SK-N-SH treated with all-trans-retinoic acid at 6 μM for 48 hours (cell line): ENCODE measurements at regions not wholly inside any gene's neighbourhood (a gene's known extent, or its start where the extent isn't known, plus 50 kb on each side); places are given as distances from the start of the nearest gene placed in this dataset.

Source experiments
- ATAC-seq: fragments of 200-7000 bp; cut with Tn5 transposase; 3 replicates; pipeline ENCODE4 v1.9.1; 2020; ENCODE audit warnings: mild to moderate bottlenecking, moderate library complexity
- ARNTL ChIP-seq: fragments of 450-650 bp; formaldehyde crosslinking; IDR thresholded peaks from 2 replicates; pipeline ENCODE4 v1.5.0; 2020; ENCODE audit warnings: low read depth, mild to moderate bottlenecking, moderate library complexity, borderline replicate concordance
- CSDC2 ChIP-seq: fragments of 250-450 bp; sonication (Bioruptor Pico); IDR thresholded peaks from 2 replicates; pipeline ENCODE4 v1.5.0; 2020; ENCODE audit warnings: mild to moderate bottlenecking, moderate library complexity
- ESRRG ChIP-seq: fragments of 250-450 bp; sonication (Bioruptor Pico); IDR thresholded peaks from 2 replicates; pipeline ENCODE4 v1.6.1; 2021; ENCODE audit warnings: mild to moderate bottlenecking
- ISL1 ChIP-seq: fragments of 250-450 bp; sonication (Bioruptor Pico); IDR thresholded peaks from 2 replicates; pipeline ENCODE4 v2.1.2; 2022; ENCODE audit warnings: mild to moderate bottlenecking, moderate library complexity
- OSR1 ChIP-seq: fragments of 250-450 bp; sonication (Bioruptor Pico); IDR thresholded peaks from 2 replicates; pipeline ENCODE4 v1.8.0; 2022; ENCODE audit warnings: moderate library complexity, mild to moderate bottlenecking, inconsistent platforms
- PPARA ChIP-seq: fragments of 250-450 bp; sonication (Bioruptor Pico); IDR thresholded peaks from 2 replicates; pipeline ENCODE4 v1.5.0; 2020; ENCODE audit warnings: mild to moderate bottlenecking, borderline replicate concordance
- RARB ChIP-seq: fragments of 250-450 bp; sonication (Bioruptor Pico); IDR thresholded peaks from 2 replicates; pipeline ENCODE4 v1.8.0; 2021; ENCODE audit warnings: mild to moderate bottlenecking, moderate library complexity
- SNAI2 ChIP-seq: fragments of 250-450 bp; sonication (Bioruptor Pico); IDR thresholded peaks from 2 replicates; pipeline ENCODE4 v1.5.0; 2020; ENCODE audit warnings: mild to moderate bottlenecking, moderate library complexity
- TOX ChIP-seq: fragments of 250-450 bp; sonication (Bioruptor Pico); IDR thresholded peaks from 2 replicates; pipeline ENCODE4 v1.8.0; 2021; ENCODE audit warnings: mild to moderate bottlenecking, moderate library complexity, borderline replicate concordance
- ZC3H10 ChIP-seq: fragments of 250-450 bp; sonication (Bioruptor Pico); IDR thresholded peaks from 2 replicates; pipeline ENCODE4 v1.5.1; 2021; ENCODE audit warnings: mild to moderate bottlenecking, moderate library complexity
- ZFP3 ChIP-seq: fragments of 250-450 bp; sonication (Bioruptor Pico); IDR thresholded peaks from 2 replicates; pipeline ENCODE4 v1.5.0; 2020; ENCODE audit warnings: mild to moderate bottlenecking, moderate library complexity
- ZFP30 ChIP-seq: fragments of 450-650 bp; formaldehyde crosslinking; IDR thresholded peaks from 2 replicates; pipeline ENCODE4 v1.5.0; 2022; ENCODE audit warnings: mild to moderate bottlenecking, moderate library complexity
- ZNF565 ChIP-seq: fragments of 450-650 bp; formaldehyde crosslinking; conservative IDR thresholded peaks from 2 replicates; pipeline ENCODE4 v1.5.0; 2020; ENCODE audit warnings: low read depth, mild to moderate bottlenecking, moderate library complexity
- ZNF70 ChIP-seq: fragments of 450-650 bp; formaldehyde crosslinking; IDR thresholded peaks from 2 replicates; pipeline ENCODE4 v1.5.0; 2020; ENCODE audit warnings: mild to moderate bottlenecking, moderate library complexity
- ZNF8 ChIP-seq: fragments of 450-650 bp; formaldehyde crosslinking; IDR thresholded peaks from 2 replicates; pipeline ENCODE4 v1.5.0; 2020; ENCODE audit warnings: mild to moderate bottlenecking, moderate library complexity
- TF ChIP-seq, protein P1 (sequence below): fragments of 250-450 bp; sonication (Bioruptor Pico); IDR thresholded peaks from 2 replicates; pipeline ENCODE4 v1.8.0; 2021; ENCODE audit warnings: low read depth, mild to moderate bottlenecking, moderate library complexity, borderline replicate concordance
- TF ChIP-seq, protein P2 (sequence below): fragments of 250-450 bp; sonication (Bioruptor Pico); IDR thresholded peaks from 2 replicates; pipeline ENCODE4 v1.5.1; 2021; ENCODE audit warnings: mild to moderate bottlenecking, moderate library complexity
- TF ChIP-seq, protein P3 (sequence below): fragments of 250-450 bp; sonication (Bioruptor Pico); IDR thresholded peaks from 2 replicates; pipeline ENCODE4 v1.5.0; 2020; ENCODE audit warnings: mild to moderate bottlenecking, moderate library complexity
- TF ChIP-seq, protein P4 (sequence below): fragments of 250-450 bp; sonication (Bioruptor Pico); IDR thresholded peaks from 2 replicates; pipeline ENCODE4 v1.8.0; 2020; ENCODE audit warnings: mild to moderate bottlenecking, moderate library complexity, borderline replicate concordance
- TF ChIP-seq, protein P5 (sequence below): fragments of 250-450 bp; sonication (Bioruptor Pico); IDR thresholded peaks from 2 replicates; pipeline ENCODE4 v1.5.1; 2020; ENCODE audit warnings: low read depth, mild to moderate bottlenecking, moderate library complexity

DNA sequence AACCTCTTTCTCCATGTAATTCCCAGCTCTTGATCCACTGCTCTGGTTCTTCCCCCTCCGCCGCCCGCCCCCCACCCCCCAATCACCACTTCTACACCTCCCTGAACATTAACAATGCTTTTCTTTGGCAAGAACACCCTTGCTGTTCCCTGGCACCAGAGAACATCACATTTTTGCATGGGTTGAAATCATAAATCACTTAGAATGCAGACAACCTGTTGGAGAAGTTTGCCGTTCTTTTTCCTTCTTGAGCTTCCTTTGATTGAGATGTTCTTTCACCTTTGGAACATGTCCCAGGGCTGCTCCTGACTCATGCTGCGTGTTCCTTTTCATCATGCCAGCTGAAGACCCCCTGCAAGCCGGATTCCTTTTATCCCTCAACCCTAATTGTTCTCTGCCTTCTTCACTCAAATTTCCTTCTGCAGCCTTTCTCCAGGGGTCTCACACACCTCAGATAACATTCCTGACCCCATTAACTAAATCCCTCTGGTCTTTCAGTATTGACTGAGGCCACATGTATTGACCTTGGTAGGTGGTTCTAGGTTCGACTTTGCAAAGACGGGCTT lies 294.1 kb upstream of the TMPO start:
- TF ChIP-seq, protein P1, sequence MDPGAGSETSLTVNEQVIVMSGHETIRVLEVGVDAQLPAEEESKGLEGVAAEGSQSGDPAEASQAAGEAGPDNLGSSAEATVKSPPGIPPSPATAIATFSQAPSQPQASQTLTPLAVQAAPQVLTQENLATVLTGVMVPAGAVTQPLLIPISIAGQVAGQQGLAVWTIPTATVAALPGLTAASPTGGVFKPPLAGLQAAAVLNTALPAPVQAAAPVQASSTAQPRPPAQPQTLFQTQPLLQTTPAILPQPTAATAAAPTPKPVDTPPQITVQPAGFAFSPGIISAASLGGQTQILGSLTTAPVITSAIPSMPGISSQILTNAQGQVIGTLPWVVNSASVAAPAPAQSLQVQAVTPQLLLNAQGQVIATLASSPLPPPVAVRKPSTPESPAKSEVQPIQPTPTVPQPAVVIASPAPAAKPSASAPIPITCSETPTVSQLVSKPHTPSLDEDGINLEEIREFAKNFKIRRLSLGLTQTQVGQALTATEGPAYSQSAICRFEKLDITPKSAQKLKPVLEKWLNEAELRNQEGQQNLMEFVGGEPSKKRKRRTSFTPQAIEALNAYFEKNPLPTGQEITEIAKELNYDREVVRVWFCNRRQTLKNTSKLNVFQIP: no peak
- TF ChIP-seq, protein P2, sequence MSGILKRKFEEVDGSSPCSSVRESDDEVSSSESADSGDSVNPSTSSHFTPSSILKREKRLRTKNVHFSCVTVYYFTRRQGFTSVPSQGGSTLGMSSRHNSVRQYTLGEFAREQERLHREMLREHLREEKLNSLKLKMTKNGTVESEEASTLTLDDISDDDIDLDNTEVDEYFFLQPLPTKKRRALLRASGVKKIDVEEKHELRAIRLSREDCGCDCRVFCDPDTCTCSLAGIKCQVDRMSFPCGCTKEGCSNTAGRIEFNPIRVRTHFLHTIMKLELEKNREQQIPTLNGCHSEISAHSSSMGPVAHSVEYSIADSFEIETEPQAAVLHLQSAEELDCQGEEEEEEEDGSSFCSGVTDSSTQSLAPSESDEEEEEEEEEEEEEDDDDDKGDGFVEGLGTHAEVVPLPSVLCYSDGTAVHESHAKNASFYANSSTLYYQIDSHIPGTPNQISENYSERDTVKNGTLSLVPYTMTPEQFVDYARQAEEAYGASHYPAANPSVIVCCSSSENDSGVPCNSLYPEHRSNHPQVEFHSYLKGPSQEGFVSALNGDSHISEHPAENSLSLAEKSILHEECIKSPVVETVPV: no peak
- no peak for TF ChIP-seq OSR1 (CRISPR knock-in tag)
- TF ChIP-seq CSDC2 (CRISPR knock-in tag): no peak
- TF ChIP-seq ZNF8 (CRISPR knock-in tag): no peak
- no peak for TF ChIP-seq ZNF565 (CRISPR knock-in tag)
- no peak for TF ChIP-seq ZC3H10 (CRISPR knock-in tag)
- TF ChIP-seq RARB (CRISPR knock-in tag): no peak
- TF ChIP-seq, protein P3, sequence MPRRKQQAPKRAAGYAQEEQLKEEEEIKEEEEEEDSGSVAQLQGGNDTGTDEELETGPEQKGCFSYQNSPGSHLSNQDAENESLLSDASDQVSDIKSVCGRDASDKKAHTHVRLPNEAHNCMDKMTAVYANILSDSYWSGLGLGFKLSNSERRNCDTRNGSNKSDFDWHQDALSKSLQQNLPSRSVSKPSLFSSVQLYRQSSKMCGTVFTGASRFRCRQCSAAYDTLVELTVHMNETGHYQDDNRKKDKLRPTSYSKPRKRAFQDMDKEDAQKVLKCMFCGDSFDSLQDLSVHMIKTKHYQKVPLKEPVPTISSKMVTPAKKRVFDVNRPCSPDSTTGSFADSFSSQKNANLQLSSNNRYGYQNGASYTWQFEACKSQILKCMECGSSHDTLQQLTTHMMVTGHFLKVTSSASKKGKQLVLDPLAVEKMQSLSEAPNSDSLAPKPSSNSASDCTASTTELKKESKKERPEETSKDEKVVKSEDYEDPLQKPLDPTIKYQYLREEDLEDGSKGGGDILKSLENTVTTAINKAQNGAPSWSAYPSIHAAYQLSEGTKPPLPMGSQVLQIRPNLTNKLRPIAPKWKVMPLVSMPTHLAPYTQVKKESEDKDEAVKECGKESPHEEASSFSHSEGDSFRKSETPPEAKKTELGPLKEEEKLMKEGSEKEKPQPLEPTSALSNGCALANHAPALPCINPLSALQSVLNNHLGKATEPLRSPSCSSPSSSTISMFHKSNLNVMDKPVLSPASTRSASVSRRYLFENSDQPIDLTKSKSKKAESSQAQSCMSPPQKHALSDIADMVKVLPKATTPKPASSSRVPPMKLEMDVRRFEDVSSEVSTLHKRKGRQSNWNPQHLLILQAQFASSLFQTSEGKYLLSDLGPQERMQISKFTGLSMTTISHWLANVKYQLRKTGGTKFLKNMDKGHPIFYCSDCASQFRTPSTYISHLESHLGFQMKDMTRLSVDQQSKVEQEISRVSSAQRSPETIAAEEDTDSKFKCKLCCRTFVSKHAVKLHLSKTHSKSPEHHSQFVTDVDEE (CRISPR knock-in tag): no peak
- TF ChIP-seq, protein P4, sequence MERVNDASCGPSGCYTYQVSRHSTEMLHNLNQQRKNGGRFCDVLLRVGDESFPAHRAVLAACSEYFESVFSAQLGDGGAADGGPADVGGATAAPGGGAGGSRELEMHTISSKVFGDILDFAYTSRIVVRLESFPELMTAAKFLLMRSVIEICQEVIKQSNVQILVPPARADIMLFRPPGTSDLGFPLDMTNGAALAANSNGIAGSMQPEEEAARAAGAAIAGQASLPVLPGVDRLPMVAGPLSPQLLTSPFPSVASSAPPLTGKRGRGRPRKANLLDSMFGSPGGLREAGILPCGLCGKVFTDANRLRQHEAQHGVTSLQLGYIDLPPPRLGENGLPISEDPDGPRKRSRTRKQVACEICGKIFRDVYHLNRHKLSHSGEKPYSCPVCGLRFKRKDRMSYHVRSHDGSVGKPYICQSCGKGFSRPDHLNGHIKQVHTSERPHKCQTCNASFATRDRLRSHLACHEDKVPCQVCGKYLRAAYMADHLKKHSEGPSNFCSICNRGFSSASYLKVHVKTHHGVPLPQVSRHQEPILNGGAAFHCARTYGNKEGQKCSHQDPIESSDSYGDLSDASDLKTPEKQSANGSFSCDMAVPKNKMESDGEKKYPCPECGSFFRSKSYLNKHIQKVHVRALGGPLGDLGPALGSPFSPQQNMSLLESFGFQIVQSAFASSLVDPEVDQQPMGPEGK: no peak
- no peak for TF ChIP-seq ZFP30 (CRISPR knock-in tag)
- no peak for TF ChIP-seq ESRRG (CRISPR knock-in tag)
- TF ChIP-seq ISL1: no peak
- no peak for TF ChIP-seq ZFP3
- no peak for ATAC-seq

DNA sequence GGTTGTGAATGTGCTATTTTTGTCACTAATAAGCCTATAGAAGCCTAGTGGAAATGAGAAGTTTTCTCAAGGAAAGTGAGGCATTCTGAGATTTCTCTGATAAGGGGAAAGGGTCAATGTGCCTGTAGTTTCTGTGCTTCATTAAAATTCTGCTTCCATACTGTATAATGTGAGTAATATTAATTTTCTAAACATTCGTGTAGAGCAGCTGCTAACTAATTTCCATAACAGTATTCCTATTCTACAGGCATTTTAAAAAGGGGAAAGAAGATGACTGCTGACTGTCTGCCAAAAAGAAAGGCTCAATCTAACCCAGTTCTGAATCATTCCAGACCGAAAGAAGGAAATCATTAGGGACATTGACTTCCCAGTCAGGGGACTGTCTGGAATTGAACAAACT lies 293.3 kb upstream of the TMPO start:
- ATAC-seq: no peak
- TF ChIP-seq SNAI2 (CRISPR knock-in tag) (no peak), ZNF8 (CRISPR knock-in tag) (no peak), PPARA (CRISPR knock-in tag) (no peak), TOX (CRISPR knock-in tag) (no peak), ZNF70 (CRISPR knock-in tag) (no peak), ISL1 (no peak), ARNTL (no peak)
- TF ChIP-seq, protein P3 (CRISPR knock-in tag): no peak
- TF ChIP-seq, protein P5, sequence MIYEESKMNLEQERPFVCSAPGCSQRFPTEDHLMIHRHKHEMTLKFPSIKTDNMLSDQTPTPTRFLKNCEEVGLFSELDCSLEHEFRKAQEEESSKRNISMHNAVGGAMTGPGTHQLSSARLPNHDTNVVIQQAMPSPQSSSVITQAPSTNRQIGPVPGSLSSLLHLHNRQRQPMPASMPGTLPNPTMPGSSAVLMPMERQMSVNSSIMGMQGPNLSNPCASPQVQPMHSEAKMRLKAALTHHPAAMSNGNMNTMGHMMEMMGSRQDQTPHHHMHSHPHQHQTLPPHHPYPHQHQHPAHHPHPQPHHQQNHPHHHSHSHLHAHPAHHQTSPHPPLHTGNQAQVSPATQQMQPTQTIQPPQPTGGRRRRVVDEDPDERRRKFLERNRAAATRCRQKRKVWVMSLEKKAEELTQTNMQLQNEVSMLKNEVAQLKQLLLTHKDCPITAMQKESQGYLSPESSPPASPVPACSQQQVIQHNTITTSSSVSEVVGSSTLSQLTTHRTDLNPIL (CRISPR knock-in tag): no peak
- TF ChIP-seq, protein P1: no peak
- TF ChIP-seq, protein P2: no peak
- TF ChIP-seq, all 23 proteins: peak for 0
